Neural cell (in vitro differentiated cells): ENCODE measurements at regions not wholly inside any gene's neighbourhood (a gene's known extent, or its start where the extent isn't known, plus 50 kb on each side); places are given as distances from the start of the nearest gene placed in this dataset.

Experiments used
- CTCF ChIP-seq: fragments of 450-650 bp; IDR thresholded peaks from 2 replicates; pipeline ENCODE4 v1.5.1; 2014; ENCODE audit warnings: antibody characterized with exemption, mild to moderate bottlenecking, moderate library complexity; ENCODE audit not compliant: poor library complexity, severe bottlenecking
- POLR2AphosphoS5 ChIP-seq: IDR thresholded peaks from 2 replicates; pipeline ENCODE4 v1.6.1; 2012

GRCh38 chr10:44581996-44582395, 197.1 kb upstream of the CXCL12 start:
- TF ChIP-seq POLR2AphosphoS5 (no peak), CTCF (no peak)
